Liver (tissue), 8 donors: ENCODE measurements at regions not wholly inside any gene's neighbourhood (a gene's known extent, or its start where the extent isn't known, plus 50 kb on each side); places are given as distances from the start of the nearest gene placed in this dataset.

Experiments
- DNase-seq: peaks from one replicate; pipeline ENCODE4 v3.0.0-alpha.2; 2017; ENCODE audit warnings: low spot score
- H3K27ac ChIP-seq, 2 donors: one replicate each; pipeline ENCODE4 v1.7.0; 2013; ENCODE audit warnings: inconsistent platforms in 2 of 2, low read length in 2 of 2, control low read depth in 1 of 2, low read depth in 1 of 2, mild to moderate bottlenecking in 1 of 2
- H3K27me3 ChIP-seq, 4 donors: one replicate each; pipeline versions ENCODE4 v1.6.1 to v1.7.0; 2013; ENCODE audit warnings: low read length in 3 of 4, inconsistent platforms in 1 of 4, mild to moderate bottlenecking in 1 of 4, moderate library complexity in 1 of 4; ENCODE audit not compliant: control insufficient read depth in 4 of 4, insufficient read depth in 4 of 4
- H3K36me3 ChIP-seq, 4 donors: one replicate each; pipeline versions ENCODE4 v1.6.1 to v1.7.0; 2013; ENCODE audit warnings: low read length in 3 of 4, mild to moderate bottlenecking in 3 of 4, low read depth in 1 of 4, moderate library complexity in 1 of 4; ENCODE audit not compliant: control insufficient read depth in 4 of 4, insufficient read depth in 3 of 4
- H3K4me1 ChIP-seq, 4 donors: one replicate each; pipeline versions ENCODE4 v1.6.1 to v1.7.0; 2013; ENCODE audit warnings: low read length in 3 of 4, mild to moderate bottlenecking in 3 of 4, moderate library complexity in 1 of 4; ENCODE audit not compliant: control insufficient read depth in 4 of 4, insufficient read depth in 4 of 4
- H3K4me3 ChIP-seq, 3 donors: one replicate each; pipeline versions ENCODE4 v1.6.1 to v1.7.0; 2013; ENCODE audit warnings: low read length in 3 of 3, control low read depth in 1 of 3, low read depth in 1 of 3, mild to moderate bottlenecking in 1 of 3
- H3K9ac ChIP-seq, 2 donors: one replicate each; pipeline ENCODE4 v1.7.0; 2013; ENCODE audit warnings: low read length in 2 of 2, mild to moderate bottlenecking in 2 of 2, moderate library complexity in 2 of 2, control low read depth in 1 of 2, low read depth in 1 of 2
- H3K9me3 ChIP-seq, 4 donors: one replicate each; pipeline versions ENCODE4 v1.6.1 to v1.7.0; 2013; ENCODE audit warnings: low read length in 3 of 4; ENCODE audit not compliant: control insufficient read depth in 4 of 4
- ATF3 ChIP-seq: IDR thresholded peaks from 2 replicates; pipeline ENCODE4 v1.6.1; 2016; ENCODE audit warnings: antibody characterized with exemption
- EGR1 ChIP-seq, 2 donors: IDR thresholded peaks; 2 replicates each; pipeline ENCODE4 v1.6.1; 2016 to 2018; ENCODE audit warnings: antibody characterized with exemption in 2 of 2, low read depth in 2 of 2
- FOXA1 ChIP-seq: IDR thresholded peaks from 2 replicates; pipeline ENCODE4 v1.6.1; 2016; ENCODE audit warnings: antibody characterized with exemption
- FOXA2 ChIP-seq: IDR thresholded peaks from 2 replicates; pipeline ENCODE4 v1.6.1; 2016; ENCODE audit warnings: antibody characterized with exemption
- GABPA ChIP-seq, 2 donors: IDR thresholded peaks in 1 of 2; conservative IDR thresholded peaks in 1 of 2; 2 replicates each; pipeline ENCODE4 v1.6.1; 2016; ENCODE audit warnings: antibody characterized with exemption in 2 of 2, mild to moderate bottlenecking in 1 of 2, moderate library complexity in 1 of 2
- HNF4A ChIP-seq, 2 donors: conservative IDR thresholded peaks; 2 replicates each; pipeline ENCODE4 v1.6.1; 2016; ENCODE audit warnings: antibody characterized with exemption in 2 of 2, mild to moderate bottlenecking in 2 of 2
- HNF4G ChIP-seq: IDR thresholded peaks from 2 replicates; pipeline ENCODE4 v1.6.1; 2016; ENCODE audit warnings: antibody characterized with exemption
- JUND ChIP-seq, 2 donors: IDR thresholded peaks; 2 replicates each; pipeline ENCODE4 v1.6.1; 2016; ENCODE audit warnings: antibody characterized with exemption in 2 of 2
- NR2F2 ChIP-seq: IDR thresholded peaks from 2 replicates; pipeline ENCODE4 v1.6.1; 2016; ENCODE audit warnings: antibody characterized with exemption
- RAD21 ChIP-seq, 2 donors: IDR thresholded peaks; 2 replicates each; pipeline ENCODE4 v1.6.1; 2016; ENCODE audit warnings: antibody characterized with exemption in 2 of 2, mild to moderate bottlenecking in 2 of 2
- RXRA ChIP-seq, 2 donors: IDR thresholded peaks; 2 replicates each; pipeline ENCODE4 v1.6.1; 2017 to 2018; ENCODE audit warnings: antibody characterized with exemption in 2 of 2, mild to moderate bottlenecking in 1 of 2
- SP1 ChIP-seq: IDR thresholded peaks from 2 replicates; pipeline ENCODE4 v1.6.1; 2018; ENCODE audit warnings: antibody characterized with exemption, mild to moderate bottlenecking
- TAF1 ChIP-seq: conservative IDR thresholded peaks from 2 replicates; pipeline ENCODE4 v1.6.1; 2016; ENCODE audit warnings: antibody characterized with exemption, mild to moderate bottlenecking
- YY1 ChIP-seq: IDR thresholded peaks from 2 replicates; pipeline ENCODE4 v1.6.1; 2016; ENCODE audit warnings: antibody characterized with exemption, mild to moderate bottlenecking
- WGBS: extraction: QIAGEN DNeasy Blood & Tissue Kit; methylation state at CpG from one replicate; pipeline ENCODE4 v1.1.7; 2013; 5-methylcytosine and 5-hydroxymethylcytosine counted together
- TF ChIP-seq, protein P1 (sequence below): IDR thresholded peaks from 2 replicates; pipeline ENCODE4 v1.6.1; 2016; ENCODE audit warnings: antibody characterized with exemption
- TF ChIP-seq, protein P2 (sequence below): fragments of 150-350 bp; IDR thresholded peaks from 2 replicates; pipeline ENCODE4 v1.5.1; 2017; ENCODE audit warnings: improper control_type of control experiment, low read depth, low read length; ENCODE audit not compliant: missing input control
- TF ChIP-seq, protein P3 (sequence below): IDR thresholded peaks from 2 replicates; pipeline ENCODE4 v1.6.1; 2016; ENCODE audit warnings: antibody characterized with exemption
- TF ChIP-seq, protein P4 (sequence below): IDR thresholded peaks from 2 replicates; pipeline ENCODE4 v1.6.1; 2016; ENCODE audit warnings: antibody characterized with exemption, mild to moderate bottlenecking
- donor health status: healthy.
- donor health status: healthy.
- donor health status: healthy.
- donor health status: healthy.
- donor health status: healthy.

DNA sequence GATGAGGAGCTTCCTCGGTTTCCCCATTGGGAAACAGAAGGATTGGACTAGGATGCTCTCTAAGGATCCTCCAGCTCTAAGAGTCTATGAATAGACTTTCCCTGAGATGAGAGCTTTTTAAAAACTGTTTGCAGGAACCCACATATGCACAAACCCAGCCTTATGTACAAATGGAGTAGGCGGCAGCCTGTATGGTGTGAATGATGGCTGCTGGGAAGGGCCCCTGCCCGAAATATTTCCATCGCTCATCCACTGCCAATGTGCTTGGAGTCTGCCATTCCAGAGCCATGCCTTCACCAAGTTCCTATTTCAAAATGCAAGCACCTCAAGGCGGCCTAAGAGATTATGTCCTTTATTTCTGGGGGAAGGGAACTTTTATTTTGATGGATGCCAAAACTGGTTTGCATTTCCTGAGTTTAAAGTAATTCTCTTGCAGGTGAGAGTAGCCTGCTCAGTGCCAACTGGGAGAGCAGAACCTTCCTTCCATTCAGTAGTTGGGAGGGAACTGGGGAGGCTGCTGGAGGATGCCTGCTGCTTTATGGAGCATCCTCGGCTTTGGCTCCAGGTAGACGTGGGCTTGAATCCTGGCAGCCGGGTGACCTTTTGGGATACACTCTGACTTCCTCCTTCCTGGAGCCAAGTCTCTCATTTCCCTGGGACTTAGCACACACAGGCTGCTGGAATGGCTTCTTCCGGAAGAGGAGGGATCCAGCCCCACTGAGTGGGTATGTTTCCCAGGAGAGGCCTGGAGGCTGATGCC is 165.9 kb downstream of the ACTL8 start:
- H3K27ac ChIP-seq = no peak overlapping the region
- H3K4me3 ChIP-seq = no peak overlapping the region
- no peaks in the 10 kb centered on the region for H3K36me3 ChIP-seq
- H3K9ac ChIP-seq = no peak overlapping the region
- WGBS = 54% methylated on average over 9 of the region's 9 CpGs
- no peak for DNase-seq
- peaks cover 0 to 7% (median 1%) of the 10 kb centered on the region in 4 donors for H3K27me3 ChIP-seq
- H3K4me1 ChIP-seq = no peaks in the 10 kb centered on the region
- H3K9me3 ChIP-seq = no peaks in the 10 kb centered on the region
- no peak for TF ChIP-seq FOXA1
- TF ChIP-seq EGR1 (IDR thresholded peaks at IDR 0.05; ENCODE audit: low read depth in 2 of 2) = no peak
- no peak for TF ChIP-seq HNF4A (conservative IDR thresholded peaks at IDR 0.05)
- no peak for TF ChIP-seq GABPA (IDR thresholded peaks at IDR 0.05 in 1 of 2, conservative IDR thresholded peaks at IDR 0.05 in 1 of 2)
- no peak for TF ChIP-seq NR2F2
- no peak for TF ChIP-seq JUND (IDR thresholded peaks at IDR 0.05)
- TF ChIP-seq SP1 = no peak
- no peak for TF ChIP-seq HNF4G
- TF ChIP-seq RXRA (IDR thresholded peaks at IDR 0.05) = no peak
- TF ChIP-seq RAD21 (IDR thresholded peaks at IDR 0.05) = no peak
- TF ChIP-seq, protein P1, sequence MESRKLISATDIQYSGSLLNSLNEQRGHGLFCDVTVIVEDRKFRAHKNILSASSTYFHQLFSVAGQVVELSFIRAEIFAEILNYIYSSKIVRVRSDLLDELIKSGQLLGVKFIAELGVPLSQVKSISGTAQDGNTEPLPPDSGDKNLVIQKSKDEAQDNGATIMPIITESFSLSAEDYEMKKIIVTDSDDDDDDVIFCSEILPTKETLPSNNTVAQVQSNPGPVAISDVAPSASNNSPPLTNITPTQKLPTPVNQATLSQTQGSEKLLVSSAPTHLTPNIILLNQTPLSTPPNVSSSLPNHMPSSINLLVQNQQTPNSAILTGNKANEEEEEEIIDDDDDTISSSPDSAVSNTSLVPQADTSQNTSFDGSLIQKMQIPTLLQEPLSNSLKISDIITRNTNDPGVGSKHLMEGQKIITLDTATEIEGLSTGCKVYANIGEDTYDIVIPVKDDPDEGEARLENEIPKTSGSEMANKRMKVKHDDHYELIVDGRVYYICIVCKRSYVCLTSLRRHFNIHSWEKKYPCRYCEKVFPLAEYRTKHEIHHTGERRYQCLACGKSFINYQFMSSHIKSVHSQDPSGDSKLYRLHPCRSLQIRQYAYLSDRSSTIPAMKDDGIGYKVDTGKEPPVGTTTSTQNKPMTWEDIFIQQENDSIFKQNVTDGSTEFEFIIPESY = no peak
- TF ChIP-seq, protein P2, sequence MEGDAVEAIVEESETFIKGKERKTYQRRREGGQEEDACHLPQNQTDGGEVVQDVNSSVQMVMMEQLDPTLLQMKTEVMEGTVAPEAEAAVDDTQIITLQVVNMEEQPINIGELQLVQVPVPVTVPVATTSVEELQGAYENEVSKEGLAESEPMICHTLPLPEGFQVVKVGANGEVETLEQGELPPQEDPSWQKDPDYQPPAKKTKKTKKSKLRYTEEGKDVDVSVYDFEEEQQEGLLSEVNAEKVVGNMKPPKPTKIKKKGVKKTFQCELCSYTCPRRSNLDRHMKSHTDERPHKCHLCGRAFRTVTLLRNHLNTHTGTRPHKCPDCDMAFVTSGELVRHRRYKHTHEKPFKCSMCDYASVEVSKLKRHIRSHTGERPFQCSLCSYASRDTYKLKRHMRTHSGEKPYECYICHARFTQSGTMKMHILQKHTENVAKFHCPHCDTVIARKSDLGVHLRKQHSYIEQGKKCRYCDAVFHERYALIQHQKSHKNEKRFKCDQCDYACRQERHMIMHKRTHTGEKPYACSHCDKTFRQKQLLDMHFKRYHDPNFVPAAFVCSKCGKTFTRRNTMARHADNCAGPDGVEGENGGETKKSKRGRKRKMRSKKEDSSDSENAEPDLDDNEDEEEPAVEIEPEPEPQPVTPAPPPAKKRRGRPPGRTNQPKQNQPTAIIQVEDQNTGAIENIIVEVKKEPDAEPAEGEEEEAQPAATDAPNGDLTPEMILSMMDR = no peak
- TF ChIP-seq, protein P3, sequence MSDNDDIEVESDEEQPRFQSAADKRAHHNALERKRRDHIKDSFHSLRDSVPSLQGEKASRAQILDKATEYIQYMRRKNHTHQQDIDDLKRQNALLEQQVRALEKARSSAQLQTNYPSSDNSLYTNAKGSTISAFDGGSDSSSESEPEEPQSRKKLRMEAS = no peak
- TF ChIP-seq, protein P4, sequence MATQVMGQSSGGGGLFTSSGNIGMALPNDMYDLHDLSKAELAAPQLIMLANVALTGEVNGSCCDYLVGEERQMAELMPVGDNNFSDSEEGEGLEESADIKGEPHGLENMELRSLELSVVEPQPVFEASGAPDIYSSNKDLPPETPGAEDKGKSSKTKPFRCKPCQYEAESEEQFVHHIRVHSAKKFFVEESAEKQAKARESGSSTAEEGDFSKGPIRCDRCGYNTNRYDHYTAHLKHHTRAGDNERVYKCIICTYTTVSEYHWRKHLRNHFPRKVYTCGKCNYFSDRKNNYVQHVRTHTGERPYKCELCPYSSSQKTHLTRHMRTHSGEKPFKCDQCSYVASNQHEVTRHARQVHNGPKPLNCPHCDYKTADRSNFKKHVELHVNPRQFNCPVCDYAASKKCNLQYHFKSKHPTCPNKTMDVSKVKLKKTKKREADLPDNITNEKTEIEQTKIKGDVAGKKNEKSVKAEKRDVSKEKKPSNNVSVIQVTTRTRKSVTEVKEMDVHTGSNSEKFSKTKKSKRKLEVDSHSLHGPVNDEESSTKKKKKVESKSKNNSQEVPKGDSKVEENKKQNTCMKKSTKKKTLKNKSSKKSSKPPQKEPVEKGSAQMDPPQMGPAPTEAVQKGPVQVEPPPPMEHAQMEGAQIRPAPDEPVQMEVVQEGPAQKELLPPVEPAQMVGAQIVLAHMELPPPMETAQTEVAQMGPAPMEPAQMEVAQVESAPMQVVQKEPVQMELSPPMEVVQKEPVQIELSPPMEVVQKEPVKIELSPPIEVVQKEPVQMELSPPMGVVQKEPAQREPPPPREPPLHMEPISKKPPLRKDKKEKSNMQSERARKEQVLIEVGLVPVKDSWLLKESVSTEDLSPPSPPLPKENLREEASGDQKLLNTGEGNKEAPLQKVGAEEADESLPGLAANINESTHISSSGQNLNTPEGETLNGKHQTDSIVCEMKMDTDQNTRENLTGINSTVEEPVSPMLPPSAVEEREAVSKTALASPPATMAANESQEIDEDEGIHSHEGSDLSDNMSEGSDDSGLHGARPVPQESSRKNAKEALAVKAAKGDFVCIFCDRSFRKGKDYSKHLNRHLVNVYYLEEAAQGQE = no peak
- TF ChIP-seq YY1 = no peak
- no peak for TF ChIP-seq FOXA2
- no peak for TF ChIP-seq TAF1
- no peak for TF ChIP-seq ATF3
